ENCODE measurements at regions not wholly inside any gene's neighbourhood (a gene's known extent, or its start where the extent isn't known, plus 50 kb on each side); places are given as distances from the start of the nearest gene placed in this dataset.

DNA sequence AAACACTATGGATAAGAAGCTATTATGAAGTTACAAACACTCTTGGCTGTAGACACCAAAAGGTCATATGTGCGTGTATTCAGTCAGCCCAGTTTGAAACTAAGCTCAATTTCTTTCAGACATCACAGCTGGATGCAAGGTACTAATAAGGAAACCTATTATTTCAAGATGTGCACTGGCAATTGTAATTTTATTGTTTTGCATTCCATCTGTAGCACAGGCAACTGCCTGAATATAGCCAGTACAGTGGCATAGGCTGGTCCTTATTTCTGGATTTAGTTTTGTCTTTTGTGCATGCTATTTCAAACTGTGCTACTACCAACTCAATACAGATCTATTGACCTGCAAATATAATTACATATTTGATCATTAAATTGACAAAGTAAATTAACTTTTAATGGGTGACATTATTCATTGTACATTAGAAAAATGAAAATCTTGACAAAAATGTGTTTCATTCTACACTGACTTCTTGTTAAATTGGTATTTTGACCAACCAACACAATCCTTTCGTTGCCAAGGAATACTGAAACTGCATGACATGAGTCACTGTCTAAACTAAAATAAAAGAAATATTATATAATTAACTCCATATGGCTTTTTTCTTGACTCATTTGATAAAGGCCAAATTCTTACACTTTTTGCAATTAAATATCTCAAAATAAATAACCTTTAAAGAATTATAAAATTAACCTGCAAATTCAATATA lies 594.3 kb upstream of the ADGRL3 start:
- no peak for TF ChIP-seq RAD21 (IDR thresholded peaks at IDR 0.05; ENCODE audit: low read depth)
- TF ChIP-seq EP300 (IDR thresholded peaks at IDR 0.05; ENCODE audit: borderline replicate concordance): no peak
- no peak for TF ChIP-seq USF1 (IDR thresholded peaks at IDR 0.05)
- no peak for TF ChIP-seq CREB1 (IDR thresholded peaks at IDR 0.05; ENCODE audit: low read depth)
- TF ChIP-seq MAX (IDR thresholded peaks at IDR 0.05): no peak
- TF ChIP-seq NFIC (IDR thresholded peaks at IDR 0.05): no peak
- TF ChIP-seq YY1 (IDR thresholded peaks at IDR 0.05; ENCODE audit: low read depth): no peak
- TF ChIP-seq ZBTB7A (IDR thresholded peaks at IDR 0.05; ENCODE audit: low read depth): no peak
- TF ChIP-seq FOXM1 (IDR thresholded peaks at IDR 0.05; ENCODE audit: borderline replicate concordance, low read depth): no peak
- no peak for TF ChIP-seq REST (IDR thresholded peaks at IDR 0.05; ENCODE audit: low read depth)
- no peak for TF ChIP-seq EGR1 (IDR thresholded peaks at IDR 0.05)
- no peak for TF ChIP-seq TAF1 (IDR thresholded peaks at IDR 0.05; ENCODE audit: low read depth)
- no peak for TF ChIP-seq TCF12 (IDR thresholded peaks at IDR 0.05; ENCODE audit: low read depth)
- TF ChIP-seq TEAD4 (IDR thresholded peaks at IDR 0.05): no peak
- no peak for TF ChIP-seq CEBPB (IDR thresholded peaks at IDR 0.05)

DNA sequence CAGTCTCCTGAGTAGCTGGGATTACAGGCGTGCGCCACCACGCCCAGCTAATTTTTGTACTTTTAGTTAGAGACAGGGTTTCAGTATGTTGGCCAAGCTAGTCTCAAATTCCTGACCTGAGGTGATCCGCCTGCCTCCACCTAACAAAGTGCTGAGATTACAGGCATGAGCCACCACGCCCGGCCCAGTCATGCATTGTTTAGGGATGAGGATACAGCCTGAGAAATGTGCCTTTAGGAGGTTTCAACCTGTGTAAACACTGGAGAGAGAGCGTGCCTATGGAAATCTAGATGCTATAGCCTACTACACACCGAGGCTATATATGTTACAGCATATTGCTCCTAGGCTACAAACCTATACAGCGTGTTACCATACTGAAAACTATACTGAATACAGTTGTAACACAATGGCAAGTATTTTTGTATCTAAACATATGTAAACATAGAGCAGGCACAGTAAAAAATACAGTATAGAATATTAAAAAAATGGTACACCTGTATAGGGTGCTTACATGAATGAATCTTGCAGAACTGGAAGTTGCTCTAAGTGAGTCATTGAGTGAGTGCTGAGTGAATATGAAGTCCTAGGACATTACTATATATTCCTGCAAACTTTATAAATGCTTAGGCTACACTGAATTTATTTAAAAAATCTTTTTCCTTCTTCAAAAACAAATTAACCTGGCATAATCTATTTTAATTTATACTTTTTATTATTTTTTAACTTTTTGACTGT lies 588.2 kb upstream of the ADGRL3 start:
- TF ChIP-seq EGR1 (IDR thresholded peaks at IDR 0.05) (no peak), NFIC (IDR thresholded peaks at IDR 0.05) (no peak), TEAD4 (IDR thresholded peaks at IDR 0.05) (peak; percentile 61), TCF12 (IDR thresholded peaks at IDR 0.05; ENCODE audit: low read depth) (0 out of 2 replicates have a peak, but pooled peaks have one; percentile 15)

GRCh38 chr4:60617731-60618130 lies 582.4 kb upstream of the ADGRL3 start:
- TF ChIP-seq FOXM1 (IDR thresholded peaks at IDR 0.05; ENCODE audit: borderline replicate concordance, low read depth) (no peak), TCF12 (IDR thresholded peaks at IDR 0.05; ENCODE audit: low read depth) (no peak), ZBTB7A (IDR thresholded peaks at IDR 0.05; ENCODE audit: low read depth) (no peak)

- TF ChIP-seq EP300 (IDR thresholded peaks at IDR 0.05; ENCODE audit: borderline replicate concordance) (no peak), NFIC (IDR thresholded peaks at IDR 0.05) (no peak), CREB1 (IDR thresholded peaks at IDR 0.05; ENCODE audit: low read depth) (no peak), TAF1 (IDR thresholded peaks at IDR 0.05; ENCODE audit: low read depth) (no peak), MAX (IDR thresholded peaks at IDR 0.05) (no peak), YY1 (IDR thresholded peaks at IDR 0.05; ENCODE audit: low read depth) (no peak), REST (IDR thresholded peaks at IDR 0.05; ENCODE audit: low read depth) (no peak)
These were observed 580.4 kb upstream of the ADGRL3 start for GRCh38 chr4:60619531-60620305.

DNA sequence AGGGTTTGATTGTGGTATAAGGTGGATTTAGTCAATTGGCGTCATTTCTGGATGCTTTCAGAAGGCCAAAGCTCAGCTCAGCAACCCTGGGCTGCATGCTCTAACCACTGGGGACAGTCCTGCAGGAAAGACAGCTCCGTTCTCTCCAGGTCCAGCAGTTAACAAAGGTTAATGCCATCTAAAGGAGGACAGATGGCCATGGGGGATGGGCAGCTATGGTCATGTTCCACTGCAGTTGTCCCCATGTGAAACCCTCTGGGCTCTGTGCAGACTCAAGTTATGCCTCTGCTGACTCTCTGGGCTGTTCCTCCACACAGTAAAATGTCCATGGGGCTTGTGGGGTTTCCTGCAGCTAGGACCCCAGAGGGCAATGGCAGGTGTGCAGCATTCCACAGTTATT lies 562.1 kb upstream of the ADGRL3 start:
- no peak for TF ChIP-seq FOXM1 (IDR thresholded peaks at IDR 0.05; ENCODE audit: borderline replicate concordance, low read depth)
- no peak for TF ChIP-seq USF1 (IDR thresholded peaks at IDR 0.05)
- no peak for TF ChIP-seq CEBPB (IDR thresholded peaks at IDR 0.05)
- no peak for TF ChIP-seq ZBTB7A (IDR thresholded peaks at IDR 0.05; ENCODE audit: low read depth)
- no peak for TF ChIP-seq EGR1 (IDR thresholded peaks at IDR 0.05)
- TF ChIP-seq RAD21 (IDR thresholded peaks at IDR 0.05; ENCODE audit: low read depth): no peak
- no peak for TF ChIP-seq CREB1 (IDR thresholded peaks at IDR 0.05; ENCODE audit: low read depth)
- no peak for TF ChIP-seq REST (IDR thresholded peaks at IDR 0.05; ENCODE audit: low read depth)
- TF ChIP-seq TAF1 (IDR thresholded peaks at IDR 0.05; ENCODE audit: low read depth): no peak
- TF ChIP-seq EP300 (IDR thresholded peaks at IDR 0.05; ENCODE audit: borderline replicate concordance): no peak
- no peak for TF ChIP-seq NFIC (IDR thresholded peaks at IDR 0.05)
- TF ChIP-seq TCF12 (IDR thresholded peaks at IDR 0.05; ENCODE audit: low read depth): no peak
- no peak for TF ChIP-seq MAX (IDR thresholded peaks at IDR 0.05)
- TF ChIP-seq TEAD4 (IDR thresholded peaks at IDR 0.05): no peak
- TF ChIP-seq YY1 (IDR thresholded peaks at IDR 0.05; ENCODE audit: low read depth): no peak

Data from Ishikawa (cell line).